Body of pancreas (tissue), 4 donors: ENCODE measurements at regions not wholly inside any gene's neighbourhood (a gene's known extent, or its start where the extent isn't known, plus 50 kb on each side); places are given as distances from the start of the nearest gene placed in this dataset.

ENCODE experiments used
- ATAC-seq: fragments of 150-250 bp; one replicate; pipeline ENCODE4 v1.9.1; 2016
- DNase-seq, 4 donors: peaks; one replicate each; pipeline ENCODE4 v3.0.0-alpha.2; 2019
- H3K27ac ChIP-seq, 4 donors: fragments of 200-600 bp; sonication (generic); 1 replicate in 3 of 4; 2 replicates in 1 of 4; pipeline versions ENCODE4 v1.5.1 to v1.6.1; 2016 to 2019; ENCODE audit warnings: mild to moderate bottlenecking in 1 of 4, mixed read lengths in 1 of 4, moderate library complexity in 1 of 4
- H3K27me3 ChIP-seq, 2 donors: fragments of 200-600 bp; sonication (generic); one replicate each; pipeline ENCODE4 v1.6.0; 2016; ENCODE audit warnings: mild to moderate bottlenecking in 1 of 2
- H3K36me3 ChIP-seq, 2 donors: fragments of 200-600 bp; sonication (generic); replicated peaks in 1 of 2; 2 replicates each; pipeline ENCODE4 v1.5.1; 2016; ENCODE audit warnings: low read depth in 2 of 2; ENCODE audit not compliant: insufficient read depth in 1 of 2
- H3K4me1 ChIP-seq: fragments of 200-600 bp; sonication (generic); one replicate; pipeline ENCODE4 v1.6.0; 2016
- H3K4me3 ChIP-seq, 2 donors: fragments of 200-600 bp; sonication (generic); 1 replicate in 1 of 2; 2 replicates in 1 of 2; pipeline ENCODE4 v1.5.1; 2016 to 2019
- H3K9me3 ChIP-seq, 3 donors: fragments of 200-600 bp; sonication (generic); 1 replicate in 2 of 3; 2 replicates in 1 of 3; pipeline ENCODE4 v1.5.1; 2016
- POLR2A ChIP-seq, 3 donors: fragments of 450-650 bp; IDR thresholded peaks; one replicate each; pipeline ENCODE4 v1.6.1; 2016; ENCODE audit warnings: antibody characterized with exemption in 3 of 3, mild to moderate bottlenecking in 2 of 3
- WGBS, 2 donors: methylation state at CpG; one replicate each; pipeline ENCODE4 v1.1.5; 2017; 5-methylcytosine and 5-hydroxymethylcytosine counted together
- intact Hi-C: fragments of 100-400 bp; cut with DNase I; formaldehyde crosslinking; loops from one replicate; pipeline ENCODE4 v1.15.1; 2023
- TF ChIP-seq, protein P1 (sequence below), 7 experiments: fragments of 450-650 bp in 4 of 7; fragments of 200-600 bp in 3 of 7; sonication (generic) in 3 of 7; IDR thresholded peaks; one replicate each; pipeline ENCODE4 v1.5.1; 2016 to 2019; ENCODE audit warnings: antibody characterized with exemption in 7 of 7

DNA sequence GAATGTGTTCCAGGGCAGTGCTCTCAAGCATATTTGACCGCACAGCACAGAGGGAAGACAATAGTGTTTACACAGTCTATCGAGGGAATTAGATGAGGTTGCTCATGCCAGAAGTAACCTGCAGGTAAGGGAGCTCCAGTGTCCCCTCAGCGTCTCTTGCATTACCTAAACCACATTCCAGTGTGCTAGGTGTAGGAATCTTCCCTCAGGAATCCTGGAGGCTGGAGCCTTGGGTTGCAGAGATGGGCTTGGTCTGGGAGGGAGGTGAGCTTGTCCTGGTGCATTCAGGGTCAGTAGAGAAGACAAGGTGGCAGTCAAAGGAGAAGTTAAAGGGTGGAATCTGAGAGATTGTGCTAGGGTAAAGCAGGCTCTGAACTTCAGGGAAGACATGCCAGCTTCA lies 56.3 kb downstream of the SOX14 start:
- 19% methylated on average over 3 of the region's 3 CpGs for WGBS, 2 donors
- ATAC-seq (no peak), DNase-seq (no peak)
- no peak overlapping the region for H3K4me3 ChIP-seq
- H3K27me3 ChIP-seq, result no peaks in the 10 kb centered on the region
- no peak overlapping the region for H3K27ac ChIP-seq
- no peaks in the 10 kb centered on the region for H3K9me3 ChIP-seq
- no peaks in the 10 kb centered on the region for H3K4me1 ChIP-seq
- no peak for TF ChIP-seq POLR2A (IDR thresholded peaks at IDR 0.05)
- TF ChIP-seq, protein P1, sequence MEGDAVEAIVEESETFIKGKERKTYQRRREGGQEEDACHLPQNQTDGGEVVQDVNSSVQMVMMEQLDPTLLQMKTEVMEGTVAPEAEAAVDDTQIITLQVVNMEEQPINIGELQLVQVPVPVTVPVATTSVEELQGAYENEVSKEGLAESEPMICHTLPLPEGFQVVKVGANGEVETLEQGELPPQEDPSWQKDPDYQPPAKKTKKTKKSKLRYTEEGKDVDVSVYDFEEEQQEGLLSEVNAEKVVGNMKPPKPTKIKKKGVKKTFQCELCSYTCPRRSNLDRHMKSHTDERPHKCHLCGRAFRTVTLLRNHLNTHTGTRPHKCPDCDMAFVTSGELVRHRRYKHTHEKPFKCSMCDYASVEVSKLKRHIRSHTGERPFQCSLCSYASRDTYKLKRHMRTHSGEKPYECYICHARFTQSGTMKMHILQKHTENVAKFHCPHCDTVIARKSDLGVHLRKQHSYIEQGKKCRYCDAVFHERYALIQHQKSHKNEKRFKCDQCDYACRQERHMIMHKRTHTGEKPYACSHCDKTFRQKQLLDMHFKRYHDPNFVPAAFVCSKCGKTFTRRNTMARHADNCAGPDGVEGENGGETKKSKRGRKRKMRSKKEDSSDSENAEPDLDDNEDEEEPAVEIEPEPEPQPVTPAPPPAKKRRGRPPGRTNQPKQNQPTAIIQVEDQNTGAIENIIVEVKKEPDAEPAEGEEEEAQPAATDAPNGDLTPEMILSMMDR (IDR thresholded peaks at IDR 0.05), result no peak
- H3K36me3 ChIP-seq, result no peaks in the 10 kb centered on the region
- intact Hi-C loops, result no loop called here

DNA sequence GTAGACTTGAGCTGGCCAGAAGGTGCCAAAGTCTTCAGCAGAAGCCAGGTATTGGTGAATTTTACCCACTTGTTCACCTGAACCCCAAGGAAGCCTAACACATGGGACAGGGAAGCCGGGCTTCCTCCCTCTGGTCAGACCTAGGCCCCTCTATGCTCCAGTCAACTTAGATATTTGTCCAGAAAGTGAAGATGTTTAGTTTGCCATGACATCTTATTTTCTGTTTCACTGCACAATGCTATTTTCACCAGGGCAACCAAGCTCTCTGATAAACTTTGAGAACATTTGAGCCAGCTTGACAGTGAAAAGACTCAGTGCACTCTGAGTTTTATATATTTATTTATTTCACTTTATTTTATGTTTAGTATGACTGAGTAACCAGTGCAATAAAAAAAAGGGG lies 71.0 kb downstream of the SOX14 start:
- no peak overlapping the region for H3K27ac ChIP-seq
- H3K4me3 ChIP-seq, result no peak overlapping the region
- TF ChIP-seq POLR2A (IDR thresholded peaks at IDR 0.05), result no peak
- TF ChIP-seq, protein P1 (IDR thresholded peaks at IDR 0.05), result no peak
- no peaks in the 10 kb centered on the region for H3K4me1 ChIP-seq
- H3K9me3 ChIP-seq, result no peaks in the 10 kb centered on the region
- intact Hi-C loops, result no loop called here
- DNase-seq (no peak), ATAC-seq (no peak)
- 67 to 77% methylated on average over 1 of the region's 1 CpG for WGBS, 2 donors
- H3K36me3 ChIP-seq, result no peaks in the 10 kb centered on the region
- no peaks in the 10 kb centered on the region for H3K27me3 ChIP-seq

DNA sequence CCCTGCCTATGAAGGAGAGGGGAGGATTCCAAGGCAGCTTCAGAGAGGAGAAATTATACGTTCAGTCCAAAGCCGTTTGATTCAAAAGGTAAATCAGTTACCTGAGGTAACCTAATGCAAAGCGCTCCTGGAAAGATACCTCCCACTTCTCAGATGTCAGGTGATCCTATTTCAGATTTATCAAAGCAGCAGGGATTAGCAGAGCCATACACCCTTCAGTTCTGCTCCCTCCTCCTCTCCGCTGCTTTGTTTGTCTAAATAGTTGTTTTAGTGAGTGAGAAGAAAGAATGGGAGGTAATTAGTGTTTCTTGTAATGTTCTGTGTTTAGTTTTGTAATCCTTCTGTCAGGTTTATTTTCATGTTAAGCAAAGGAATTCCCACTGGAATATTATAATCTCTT lies 81.1 kb downstream of the SOX14 start:
- no peak overlapping the region for H3K27ac ChIP-seq
- ATAC-seq, result no peak
- intact Hi-C loops, result no loop called here
- no peak for DNase-seq
- no peak overlapping the region for H3K4me3 ChIP-seq
- no peaks in the 10 kb centered on the region for H3K27me3 ChIP-seq
- 10 to 13% methylated on average over 4 of the region's 4 CpGs for WGBS, 2 donors
- no peaks in the 10 kb centered on the region for H3K4me1 ChIP-seq
- TF ChIP-seq, protein P1 (IDR thresholded peaks at IDR 0.05), result no peak
- no peak for TF ChIP-seq POLR2A (IDR thresholded peaks at IDR 0.05)
- no peaks in the 10 kb centered on the region for H3K36me3 ChIP-seq
- no peaks in the 10 kb centered on the region for H3K9me3 ChIP-seq

DNA sequence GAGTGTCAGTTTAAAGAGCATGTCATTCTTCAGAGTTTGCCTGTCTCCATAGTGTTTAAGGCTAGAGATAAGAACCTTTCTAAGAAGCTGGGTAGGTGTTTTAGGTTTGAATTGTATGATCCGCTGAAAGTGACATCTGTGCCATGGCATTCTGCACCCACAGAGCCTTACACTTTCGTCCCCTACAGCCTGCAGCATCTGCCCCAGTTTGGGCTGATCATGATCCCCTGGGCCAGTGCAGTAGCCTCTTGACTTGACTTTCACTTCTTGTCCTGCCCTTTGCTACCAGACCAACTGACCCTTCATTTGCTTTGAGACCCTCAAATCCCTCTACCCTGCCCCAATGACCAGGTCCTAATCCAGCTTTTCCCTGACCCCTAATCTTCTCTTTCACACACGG lies 81.6 kb downstream of the SOX14 start:
- no peak for TF ChIP-seq POLR2A (IDR thresholded peaks at IDR 0.05)
- TF ChIP-seq, protein P1 (IDR thresholded peaks at IDR 0.05), result no peak
- Histone ChIP-seq H3K4me1 (no peaks in the 10 kb centered on the region), H3K9me3 (no peaks in the 10 kb centered on the region), H3K27ac (no peak overlapping the region), H3K36me3 (no peaks in the 10 kb centered on the region), H3K4me3 (no peak overlapping the region), H3K27me3 (no peaks in the 10 kb centered on the region)
- WGBS, 2 donors, result 35 to 42% methylated on average over 3 of the region's 3 CpGs
- DNase-seq (no peak), ATAC-seq (no peak)
- intact Hi-C loops, result no loop called here

DNA sequence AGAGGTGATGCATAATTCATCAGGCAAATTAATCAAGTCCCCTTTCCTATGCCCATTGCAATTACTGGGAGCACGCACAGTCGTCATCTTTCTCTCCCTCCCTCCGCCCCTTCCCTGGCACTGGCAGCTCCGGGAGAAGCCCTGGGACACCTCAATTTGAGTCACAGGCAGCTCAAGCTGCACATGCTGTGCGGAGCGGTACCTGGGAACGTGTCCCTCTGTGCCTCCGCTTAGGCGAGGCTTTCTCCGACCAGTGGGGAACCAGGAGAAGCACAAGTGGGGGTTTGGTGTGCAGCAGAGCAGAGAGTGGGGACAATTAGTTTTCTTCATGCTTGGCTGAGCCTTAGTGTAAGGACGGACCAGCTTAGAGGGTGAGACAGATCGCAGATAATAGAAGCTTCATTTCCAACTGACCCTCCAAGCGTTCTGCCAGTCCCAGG lies 88.3 kb downstream of the SOX14 start:
- intact Hi-C loops, result no loop called here
- no peak for DNase-seq
- Histone ChIP-seq H3K4me3 (no peak overlapping the region), H3K36me3 (no peaks in the 10 kb centered on the region), H3K27ac (no peak overlapping the region), H3K27me3 (no peaks in the 10 kb centered on the region), H3K9me3 (no peaks in the 10 kb centered on the region), H3K4me1 (no peaks in the 10 kb centered on the region)
- WGBS, 2 donors, result 52 to 60% methylated on average over 13 of the region's 13 CpGs
- ATAC-seq, result no peak
- no peak for TF ChIP-seq POLR2A (IDR thresholded peaks at IDR 0.05)
- TF ChIP-seq, protein P1 (IDR thresholded peaks at IDR 0.05), result no peak
